Activated CD8-positive, alpha-beta memory T cell treated with anti-CD3 and anti-CD28 coated beads for 1 hour (primary cell): ENCODE measurements at regions not wholly inside any gene's neighbourhood (a gene's known extent, or its start where the extent isn't known, plus 50 kb on each side); places are given as distances from the start of the nearest gene placed in this dataset.

ENCODE experiments used
- DNase-seq, 2 donors: peaks; one replicate each; pipeline ENCODE4 v3.0.0-alpha.2; 2020; ENCODE audit warnings: low read depth in 1 of 2; ENCODE audit errors: extremely low read depth in 1 of 2

DNA sequence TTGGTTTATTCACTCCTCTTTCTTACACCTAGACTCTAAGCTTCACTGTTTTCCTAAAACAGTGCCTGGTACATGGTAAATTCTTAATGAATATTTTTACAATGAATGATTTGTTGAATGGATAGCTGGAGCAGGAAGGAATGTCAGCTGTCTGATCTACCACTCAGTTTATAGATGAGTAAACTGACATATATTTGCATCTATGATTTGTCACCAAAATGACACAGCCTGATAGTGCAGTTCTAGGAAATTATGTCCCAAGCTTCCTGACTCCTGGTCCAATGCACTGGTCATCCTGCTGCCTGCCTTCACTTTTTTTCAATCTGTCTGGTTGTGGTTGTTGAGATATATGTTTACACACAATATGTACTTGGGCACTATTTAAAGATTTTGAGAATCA lies 651.7 kb upstream of the WWC1 start:
- no peak for DNase-seq

DNA sequence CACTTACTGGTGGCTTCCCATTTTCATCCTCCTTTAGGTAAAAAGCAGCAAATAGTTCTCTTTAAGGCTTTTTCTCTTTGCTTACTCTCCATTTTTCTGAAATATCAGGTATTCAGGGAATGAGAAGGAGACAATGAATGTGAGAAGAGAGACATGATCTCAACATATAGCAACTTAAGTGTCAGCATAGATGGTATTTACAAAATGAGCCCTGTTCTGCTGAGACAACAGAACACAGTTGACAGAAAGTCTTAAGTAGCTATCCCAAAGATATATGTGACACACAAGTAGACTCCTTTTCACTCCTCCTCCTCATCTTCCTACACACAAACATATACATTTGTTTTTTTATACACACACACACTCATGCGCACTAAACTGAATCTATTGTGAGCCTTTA lies 649.3 kb upstream of the WWC1 start:
- DNase-seq: no peak

DNA sequence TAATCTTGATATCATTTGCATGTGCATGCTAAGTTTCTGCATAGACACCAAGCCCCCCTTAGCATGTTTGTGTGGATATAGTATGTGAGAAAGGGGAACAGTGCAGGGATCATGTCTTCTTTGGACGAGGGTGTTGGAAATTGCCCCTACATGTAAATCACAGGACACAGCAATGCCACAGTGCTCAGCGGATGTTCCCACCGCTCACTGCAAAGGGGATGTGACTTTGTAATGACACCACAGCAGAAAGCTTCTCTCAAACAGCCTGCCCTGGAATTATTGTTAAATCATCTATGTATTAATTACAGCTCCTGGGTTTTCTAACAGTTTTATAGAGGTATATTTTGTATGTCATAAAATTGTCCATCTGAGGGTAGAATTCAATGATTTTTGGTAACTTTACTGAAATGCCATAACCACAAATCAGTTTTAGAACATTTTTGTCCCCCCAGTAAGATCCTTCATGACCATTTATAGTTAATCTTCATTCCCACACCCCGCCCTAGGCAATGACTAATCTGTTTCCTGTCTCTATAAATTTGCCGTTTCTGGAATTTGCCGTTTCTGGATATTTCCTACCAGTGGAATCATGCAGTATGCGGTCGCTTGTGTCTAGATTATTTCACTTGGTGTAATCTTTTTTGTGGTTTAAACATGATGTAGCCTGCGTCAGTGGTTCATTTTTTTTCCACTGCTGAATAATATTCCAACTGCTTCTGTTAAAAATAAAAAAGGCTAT lies 648.5 kb upstream of the WWC1 start:
- no peak for DNase-seq

DNA sequence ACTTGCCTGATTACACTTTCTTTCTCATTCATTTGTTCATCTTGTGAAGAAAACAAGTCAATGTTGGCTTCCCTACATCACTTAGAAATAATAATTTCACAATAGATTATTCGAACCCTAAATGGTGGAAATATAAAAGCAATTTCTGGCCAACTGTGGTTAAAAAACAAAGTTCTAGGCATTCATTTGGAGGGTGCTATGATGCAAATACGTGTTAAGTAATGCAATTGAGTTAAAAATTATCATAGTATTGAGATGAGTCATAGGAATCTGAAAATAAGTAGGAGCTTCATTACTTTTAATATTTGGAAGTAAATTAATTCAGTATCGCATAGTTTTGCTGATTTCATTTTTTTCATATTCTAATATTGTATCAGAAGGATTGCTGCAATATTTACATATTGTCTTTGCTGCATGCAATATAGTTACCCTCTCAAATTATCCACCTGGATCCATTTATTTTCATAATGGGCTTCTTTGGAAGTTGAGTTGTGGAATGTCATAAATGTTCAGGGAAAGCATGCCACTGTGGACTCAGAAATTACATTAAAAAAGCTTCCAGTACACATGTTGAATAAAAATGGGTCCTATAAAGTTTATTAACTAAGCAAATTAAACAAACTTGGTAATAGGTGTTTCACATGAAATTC lies 647.7 kb upstream of the WWC1 start:
- no peak for DNase-seq

DNA sequence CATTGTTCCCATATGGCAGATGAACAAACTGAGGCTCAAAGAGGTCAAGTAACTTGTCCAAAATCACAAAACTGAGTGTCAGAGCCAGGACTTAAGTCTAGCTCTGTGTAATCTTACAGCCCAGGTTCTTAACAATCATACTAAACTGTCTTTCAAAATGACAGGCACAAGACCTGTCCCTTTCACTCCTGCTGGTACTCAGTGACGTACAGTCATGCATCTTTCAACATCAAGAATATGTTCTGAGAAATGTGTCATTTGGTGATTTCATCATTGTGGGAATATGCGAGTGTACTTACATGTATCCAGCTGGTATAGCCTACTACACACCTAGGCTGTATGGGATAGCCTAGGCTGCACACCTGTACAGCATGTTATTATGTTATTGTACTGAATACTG lies 646.8 kb upstream of the WWC1 start:
- DNase-seq: no peak

DNA sequence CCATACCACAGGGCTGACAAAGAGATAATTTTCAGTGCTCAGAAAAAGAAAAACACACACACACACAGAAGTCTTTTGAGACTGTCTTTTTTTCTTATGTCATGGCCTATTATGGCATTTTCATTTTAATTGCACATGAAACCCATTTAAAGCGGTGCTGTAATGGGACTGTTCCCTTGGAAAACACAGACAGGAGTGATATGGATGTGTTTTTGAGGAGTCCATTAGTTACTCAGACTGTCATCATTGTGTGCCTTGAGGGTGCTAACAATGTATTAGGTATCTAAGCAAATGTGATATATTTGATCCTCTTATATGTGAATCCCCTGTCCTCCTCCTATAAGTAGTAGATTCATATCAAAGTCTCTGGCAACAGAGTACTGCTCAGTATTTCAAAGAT lies 642.0 kb upstream of the WWC1 start:
- DNase-seq: no peak

DNA sequence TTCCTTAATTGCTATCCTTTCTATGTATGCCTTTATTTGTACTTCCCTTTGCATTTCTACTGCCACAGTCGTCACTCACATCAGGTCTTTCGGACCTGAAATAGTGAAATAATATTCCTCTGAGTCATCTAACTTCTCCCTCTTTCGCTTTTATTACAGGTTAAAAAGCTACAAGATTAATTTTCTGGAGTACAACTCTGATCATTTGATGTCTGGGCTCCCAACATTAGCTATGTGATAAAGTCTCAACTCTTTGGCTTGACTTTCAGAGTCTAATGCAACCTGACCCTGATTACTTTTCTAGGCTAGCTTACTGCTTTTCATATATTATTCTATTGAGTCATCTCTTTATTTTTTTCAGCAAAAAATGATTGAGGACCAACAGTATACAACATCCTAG lies 638.8 kb upstream of the WWC1 start:
- DNase-seq: no peak

DNA sequence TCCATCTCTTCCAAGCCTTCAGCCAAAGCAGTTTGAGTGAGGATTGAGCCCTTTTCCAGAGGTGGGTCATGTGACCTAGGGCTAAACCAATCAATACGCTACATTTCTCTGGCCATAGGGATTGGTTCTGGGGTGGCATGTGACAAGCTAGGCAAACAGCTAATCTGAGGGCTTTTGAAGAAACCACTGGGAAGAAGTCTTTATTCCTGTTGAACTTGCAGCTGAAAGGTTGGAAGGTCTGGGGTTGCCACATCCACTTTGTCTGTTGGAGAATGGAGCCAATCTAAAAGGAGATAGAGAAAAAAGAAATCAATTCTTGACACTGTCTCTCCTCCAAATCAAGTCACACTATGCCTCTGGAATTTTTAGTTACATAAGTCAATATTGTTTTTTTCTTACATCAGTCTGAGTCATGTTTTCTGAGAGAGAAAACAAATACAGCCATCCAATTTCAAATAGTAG lies 637.8 kb upstream of the WWC1 start:
- no peak for DNase-seq

DNA sequence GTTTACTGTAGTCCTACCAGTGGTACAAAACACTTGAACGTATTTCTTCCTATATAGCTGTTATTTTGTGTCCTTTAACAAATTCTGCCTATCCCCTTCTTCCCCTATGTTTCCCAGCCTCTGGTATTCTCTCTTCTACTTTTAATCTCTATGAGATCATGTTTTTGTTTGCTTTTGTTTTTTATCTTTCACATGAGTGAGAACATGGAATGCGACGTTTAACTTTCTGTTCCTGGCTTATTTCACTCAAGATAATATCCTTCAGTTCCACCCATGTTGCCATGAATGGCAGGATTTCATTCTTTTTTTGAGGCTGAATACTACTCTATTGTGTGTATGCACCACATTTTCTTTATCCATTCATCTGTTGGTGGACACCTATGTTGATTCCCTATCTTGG lies 634.4 kb upstream of the WWC1 start:
- no peak for DNase-seq

DNA sequence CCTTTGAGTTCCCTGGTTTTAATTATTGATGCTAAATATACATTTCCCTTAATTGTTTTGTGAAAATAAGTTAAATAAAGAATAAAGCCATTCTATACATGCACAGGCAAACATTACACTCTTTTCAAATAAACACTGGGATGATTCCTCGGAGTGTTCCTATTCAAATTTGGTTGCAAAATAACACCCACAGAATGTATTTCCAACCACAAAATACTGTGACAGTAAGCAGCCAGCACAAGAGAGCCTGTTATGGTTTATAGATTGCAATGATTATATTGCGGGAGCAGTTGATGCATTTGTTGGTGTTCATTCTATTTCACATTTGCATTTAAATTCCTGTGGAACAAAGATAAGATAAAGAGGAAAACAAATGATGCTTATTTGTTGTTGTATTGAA lies 632.6 kb upstream of the WWC1 start:
- no peak for DNase-seq

DNA sequence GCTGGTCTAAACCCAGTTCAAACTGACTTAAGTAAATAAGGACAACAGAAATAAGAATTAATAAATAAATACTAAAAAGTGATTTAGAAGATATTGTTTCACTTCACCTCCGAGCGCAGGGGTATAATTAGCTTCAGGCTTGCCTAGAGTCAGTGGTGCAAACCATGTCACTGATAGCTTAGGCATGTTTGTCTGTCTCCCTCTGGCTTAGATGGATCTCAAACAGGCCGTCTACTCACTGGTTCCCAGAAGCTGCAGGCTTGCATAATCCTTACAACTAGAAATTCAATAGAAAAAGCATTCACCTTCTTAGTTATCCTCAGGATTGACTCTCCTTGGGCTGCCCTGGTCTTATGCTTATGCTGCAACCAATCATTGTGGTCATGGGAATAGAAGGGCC lies 629.8 kb upstream of the WWC1 start:
- no peak for DNase-seq

DNA sequence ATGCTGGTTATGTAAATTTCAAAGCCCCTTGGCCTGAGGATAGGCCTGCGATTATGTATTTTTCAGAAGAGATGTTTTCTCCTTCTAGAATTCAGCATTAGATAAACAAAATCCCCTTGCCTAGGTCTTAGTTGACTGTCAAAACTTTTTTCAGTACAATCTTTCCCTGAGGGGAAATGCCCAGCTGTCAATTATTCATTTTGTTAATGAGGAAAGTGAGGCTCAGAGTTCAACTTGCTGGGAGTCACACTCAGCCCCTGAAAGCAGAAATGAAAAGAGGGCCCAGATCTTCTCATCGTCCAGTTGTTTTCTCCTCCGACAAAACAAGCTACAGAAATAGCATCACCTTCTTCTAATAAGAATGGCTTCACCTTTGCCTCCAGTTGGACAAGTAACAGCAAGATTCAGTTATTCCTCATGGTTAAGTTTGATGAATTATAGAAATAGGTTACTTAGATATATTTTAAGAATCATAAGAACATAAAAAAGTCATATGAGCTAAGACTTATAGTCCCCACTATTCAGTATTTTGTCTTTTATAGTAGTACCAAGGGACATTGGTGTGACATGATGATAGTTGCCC lies 627.1 kb upstream of the WWC1 start:
- DNase-seq: no peak

DNA sequence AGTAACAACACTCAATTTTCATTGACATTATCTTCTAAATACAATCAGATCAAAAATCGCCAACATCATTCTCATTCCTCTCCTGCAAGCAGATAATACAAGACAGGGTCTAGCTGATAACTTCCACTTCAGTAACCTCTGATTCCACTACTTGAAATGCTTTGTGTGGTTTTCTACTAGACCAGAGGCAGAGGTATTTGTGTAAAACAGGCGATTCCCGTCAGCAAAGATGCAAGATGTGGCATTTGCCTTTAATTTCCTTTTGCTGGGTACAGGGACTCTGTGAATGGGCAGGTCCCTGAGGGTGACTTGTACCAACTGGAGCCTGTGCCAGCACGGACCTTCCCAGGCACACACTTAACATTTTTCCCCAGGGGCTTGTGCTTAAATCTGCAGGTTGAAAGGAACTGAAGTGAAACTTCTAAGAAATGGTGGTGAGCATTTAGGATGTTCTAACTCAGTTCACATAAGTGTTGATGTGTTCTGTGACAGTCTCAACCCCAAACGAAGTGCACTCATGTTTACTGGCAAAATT lies 625.5 kb upstream of the WWC1 start:
- DNase-seq: no peak

DNA sequence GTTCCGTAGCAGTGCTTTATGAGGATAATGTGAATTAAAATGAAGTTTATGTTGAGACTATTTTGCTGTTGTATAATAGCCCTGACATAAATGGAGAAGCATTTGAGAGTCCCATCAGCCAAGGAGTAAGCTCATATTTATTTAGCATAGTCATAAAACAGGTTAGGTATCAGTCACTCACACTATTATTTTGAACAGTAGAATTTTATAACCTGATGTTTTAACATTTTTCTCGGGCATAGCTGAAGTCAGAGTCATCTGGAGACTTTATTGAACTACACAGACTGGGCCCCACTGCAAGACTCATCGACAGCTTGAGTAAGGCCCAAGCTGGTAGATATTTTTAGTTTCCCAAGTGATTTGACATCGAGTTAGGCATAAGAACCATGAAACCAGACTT lies 620.3 kb upstream of the WWC1 start:
- no peak for DNase-seq

DNA sequence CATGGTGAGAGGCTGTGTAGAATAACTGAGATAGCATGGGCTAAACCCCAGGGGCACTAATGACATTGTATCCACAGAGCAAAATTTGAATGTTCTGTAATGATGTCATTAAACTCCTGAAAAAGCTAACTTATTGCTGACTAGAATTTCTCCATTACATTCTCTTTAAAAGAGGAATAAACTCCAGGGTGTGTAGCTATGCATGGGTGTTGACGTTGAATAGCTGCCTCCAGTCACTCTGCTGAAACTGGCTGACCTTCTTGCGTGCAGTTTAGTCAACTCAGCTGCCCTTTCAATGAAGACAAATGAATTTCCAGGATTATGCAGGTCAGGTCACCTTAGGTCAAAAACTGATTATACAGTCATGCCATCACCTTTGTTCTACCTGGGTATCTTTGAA lies 617.5 kb upstream of the WWC1 start:
- DNase-seq: no peak

DNA sequence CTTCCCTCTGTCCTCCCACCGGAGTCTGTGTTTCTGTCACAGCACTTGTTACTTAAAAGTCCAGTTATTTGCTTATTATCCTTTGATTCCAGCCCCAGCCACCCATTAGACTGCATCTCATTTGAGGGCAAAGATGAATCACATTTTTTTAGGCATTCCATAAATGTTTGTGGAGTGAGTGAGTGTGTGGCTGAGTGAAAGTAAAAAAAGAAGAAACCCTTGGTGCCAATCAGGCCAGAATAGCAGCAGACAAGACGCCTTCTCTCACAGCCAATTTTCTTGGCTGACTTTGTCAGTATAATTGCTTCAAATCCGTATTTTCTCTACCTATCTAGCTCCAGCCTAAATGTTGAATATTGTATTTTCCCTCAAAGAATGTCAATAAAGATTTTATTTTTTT lies 613.0 kb upstream of the WWC1 start:
- DNase-seq: no peak

DNA sequence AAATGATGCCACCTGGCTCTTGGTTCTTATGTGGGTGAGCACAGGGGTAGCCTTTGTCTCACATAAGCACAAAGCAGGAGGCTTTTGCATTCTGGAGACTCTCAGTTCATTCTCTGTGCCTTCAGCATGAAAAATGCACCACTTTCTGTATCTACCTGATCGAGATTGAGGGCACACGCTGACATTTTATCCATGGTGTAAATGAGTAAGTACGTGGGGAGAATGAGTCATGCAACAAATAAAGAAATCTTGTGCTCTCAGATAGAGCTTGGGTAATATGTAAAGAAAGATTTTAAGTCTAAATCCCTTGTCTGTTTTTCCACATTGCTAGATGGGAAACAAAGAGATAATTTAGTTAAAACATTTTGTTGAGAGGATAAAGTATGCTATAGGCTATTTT lies 607.2 kb upstream of the WWC1 start:
- DNase-seq: no peak

DNA sequence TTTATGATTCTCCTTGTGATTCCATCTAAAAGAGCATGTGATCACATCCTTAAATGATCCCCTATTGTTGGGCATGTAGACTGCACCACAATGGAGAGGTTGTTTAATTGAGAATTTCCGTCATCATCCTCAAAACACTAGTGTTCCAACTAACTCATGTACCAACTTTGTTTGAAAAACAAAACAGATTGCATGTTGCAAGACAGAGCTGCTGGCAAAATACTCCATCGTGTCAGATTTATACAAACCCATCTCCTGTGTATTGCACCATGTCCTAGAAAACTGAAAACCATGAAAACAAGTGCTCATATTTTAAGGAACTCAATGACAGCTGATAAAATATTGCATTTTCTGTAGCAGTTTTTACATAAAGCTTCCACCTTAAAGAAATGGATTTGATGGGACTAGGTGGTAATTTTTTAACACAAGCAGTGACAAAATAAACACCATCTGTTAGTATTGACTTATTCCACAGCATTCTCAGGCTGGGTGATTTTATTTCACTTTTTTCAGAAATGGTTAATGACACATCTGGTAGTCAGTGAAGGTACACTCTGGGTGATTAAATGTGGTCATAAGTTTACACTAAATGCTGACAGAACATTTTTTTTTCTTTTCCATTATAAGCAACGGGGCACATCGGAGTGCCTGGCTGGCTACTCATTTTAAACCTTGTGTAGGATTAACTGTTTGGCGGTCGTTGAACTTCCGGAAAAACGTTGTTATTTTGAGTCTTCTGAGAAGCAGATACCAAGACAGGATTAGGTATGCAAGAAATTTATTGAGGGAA lies 602.9 kb upstream of the WWC1 start:
- DNase-seq: no peak

DNA sequence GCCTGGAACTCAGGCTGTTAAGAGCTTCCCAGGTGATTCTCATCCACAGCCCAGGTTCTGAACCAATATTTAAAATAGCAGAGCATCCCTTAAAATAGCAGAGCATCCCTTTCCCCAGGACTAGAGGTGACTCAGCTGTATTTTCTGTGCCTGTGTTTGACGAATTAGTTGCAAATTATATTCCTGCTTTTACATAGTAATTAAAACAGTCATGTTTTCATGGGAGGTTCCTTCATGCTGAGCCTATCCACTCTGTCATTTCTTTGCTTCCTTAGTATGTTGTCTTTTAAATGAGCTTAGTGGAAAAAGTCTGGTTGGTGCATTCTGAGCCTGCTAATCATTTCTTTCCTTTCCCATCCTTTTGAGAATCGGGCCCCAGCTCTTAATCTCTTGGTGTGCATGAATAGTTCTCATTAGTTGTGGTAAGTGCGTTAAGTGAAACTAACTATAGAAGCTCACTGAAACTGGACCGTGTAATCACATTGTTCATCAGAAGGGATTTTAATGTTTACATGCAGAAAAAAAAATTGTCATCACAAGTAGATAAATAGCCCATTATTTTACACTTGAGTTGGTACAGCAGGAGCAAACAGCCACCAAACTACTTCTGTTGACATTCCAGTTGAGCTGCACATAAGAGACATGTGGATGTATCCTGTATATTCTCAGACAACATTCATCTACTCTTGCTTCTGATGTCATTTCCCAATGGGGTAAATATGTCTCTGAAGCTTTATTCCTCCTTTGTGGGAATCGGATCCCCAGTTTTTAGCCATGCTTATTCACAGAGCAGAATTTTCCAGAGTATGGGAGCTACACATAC lies 596.9 kb upstream of the WWC1 start:
- no peak for DNase-seq

DNA sequence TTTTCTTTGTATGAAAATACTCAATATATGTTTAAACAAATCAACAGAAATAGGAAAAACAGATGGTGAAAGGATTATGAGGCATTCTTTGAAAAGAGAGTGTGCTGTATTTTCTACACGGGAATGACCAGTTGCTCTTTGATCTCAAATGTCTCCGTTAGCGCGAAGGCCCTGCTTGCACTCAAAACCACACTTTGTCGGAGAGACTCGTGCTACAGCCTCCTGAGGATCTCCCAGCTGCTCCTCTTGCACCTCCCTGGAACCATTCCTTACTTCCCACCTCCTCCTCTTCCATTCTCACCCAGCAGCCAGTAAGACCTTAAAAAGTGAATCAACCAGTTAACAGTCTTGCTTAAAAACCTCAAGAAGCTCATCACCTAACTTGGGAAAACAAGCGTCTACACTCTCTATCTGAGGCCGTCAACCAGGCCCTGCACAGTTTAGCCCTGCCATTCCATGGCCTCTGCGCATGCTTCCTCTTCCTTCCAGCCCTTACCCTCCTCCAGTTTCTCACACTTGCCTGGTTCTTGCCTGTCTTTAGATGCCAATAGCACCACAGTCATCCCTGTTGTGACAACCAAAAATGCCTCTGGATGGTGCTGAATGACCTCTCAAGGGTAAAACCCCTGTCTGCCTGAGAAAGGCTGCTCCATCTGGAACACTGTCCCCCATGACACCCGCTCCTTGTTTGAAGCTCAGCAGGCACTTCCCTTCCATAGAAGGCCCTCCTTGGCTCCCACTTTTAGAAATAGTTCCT lies 594.7 kb upstream of the WWC1 start:
- no peak for DNase-seq
